ENCODE measurements at regions not wholly inside any gene's neighbourhood (a gene's known extent, or its start where the extent isn't known, plus 50 kb on each side); places are given as distances from the start of the nearest gene placed in this dataset.

- no peak for TF ChIP-seq CTCF (IDR thresholded peaks at IDR 0.05; ENCODE audit: insufficient read depth, low read depth, low read length, missing control alignments)
- H3K4me3 ChIP-seq (ENCODE audit: low read length) = no peak overlapping the region
- DNase-seq (ENCODE audit: low read depth) = no peak
These were observed 148.7 kb downstream of the OSR1 start for GRCh38 chr2:19209575-19210341.

DNA sequence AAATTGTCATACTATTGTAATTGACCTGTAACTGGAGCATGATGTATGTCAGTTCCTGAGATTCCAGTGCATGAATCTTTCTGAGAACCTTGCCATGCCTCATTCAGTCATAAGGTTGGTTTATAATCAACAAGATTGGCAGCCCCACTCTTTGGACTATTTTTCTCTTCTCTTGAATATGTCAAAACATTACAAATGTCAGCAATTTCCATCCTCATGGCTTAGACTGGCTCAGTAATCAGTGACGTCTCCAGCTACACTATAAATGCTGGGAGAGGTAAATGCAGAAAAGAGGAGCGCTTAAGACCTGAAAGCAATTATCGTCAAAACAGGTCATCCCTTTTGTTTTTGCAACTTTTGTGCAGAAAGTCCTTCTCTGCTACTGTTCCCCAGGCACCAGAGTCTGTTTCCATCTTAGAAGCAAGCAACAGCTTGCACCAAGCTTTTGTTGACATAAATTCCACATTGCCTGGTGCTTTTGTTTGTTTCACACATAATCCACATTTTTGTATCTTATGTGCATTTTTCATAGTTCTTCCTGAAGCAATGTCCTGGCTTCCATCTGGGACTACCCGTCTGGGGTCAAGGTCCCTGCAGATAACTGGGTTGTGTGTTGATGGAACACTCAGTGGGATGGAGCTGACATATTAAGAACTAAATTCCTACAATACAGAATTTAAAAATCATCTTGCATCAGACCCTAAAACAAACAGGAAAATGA is 149.8 kb downstream of the OSR1 start:
- DNase-seq (ENCODE audit: low read depth) = no peak
- H3K4me3 ChIP-seq (ENCODE audit: low read length) = no peak overlapping the region
- TF ChIP-seq CTCF (IDR thresholded peaks at IDR 0.05; ENCODE audit: insufficient read depth, low read depth, low read length, missing control alignments) = no peak

DNA sequence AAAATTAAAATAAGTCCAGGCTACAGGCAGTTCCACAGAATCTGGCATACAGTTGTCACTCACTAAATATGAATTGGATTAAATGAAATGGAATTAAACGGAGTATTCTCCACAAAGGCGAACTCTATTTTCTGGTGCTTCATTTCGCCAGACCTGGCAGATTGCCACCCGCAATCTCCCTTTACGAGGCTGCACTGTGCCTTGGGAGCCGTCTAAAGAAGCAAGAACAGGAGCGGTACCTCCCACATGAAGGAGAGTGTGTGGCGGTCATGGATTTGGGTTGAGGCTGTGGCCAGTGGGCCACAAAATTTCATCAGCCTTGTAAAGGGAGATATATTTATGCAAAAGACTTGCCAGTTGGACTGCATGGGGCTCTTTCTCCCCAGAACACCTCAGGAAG is 151.0 kb downstream of the OSR1 start:
- no peak for DNase-seq (ENCODE audit: low read depth)
- no peak overlapping the region for H3K4me3 ChIP-seq (ENCODE audit: low read length)
- TF ChIP-seq CTCF (IDR thresholded peaks at IDR 0.05; ENCODE audit: insufficient read depth, low read depth, low read length, missing control alignments) = no peak

DNA sequence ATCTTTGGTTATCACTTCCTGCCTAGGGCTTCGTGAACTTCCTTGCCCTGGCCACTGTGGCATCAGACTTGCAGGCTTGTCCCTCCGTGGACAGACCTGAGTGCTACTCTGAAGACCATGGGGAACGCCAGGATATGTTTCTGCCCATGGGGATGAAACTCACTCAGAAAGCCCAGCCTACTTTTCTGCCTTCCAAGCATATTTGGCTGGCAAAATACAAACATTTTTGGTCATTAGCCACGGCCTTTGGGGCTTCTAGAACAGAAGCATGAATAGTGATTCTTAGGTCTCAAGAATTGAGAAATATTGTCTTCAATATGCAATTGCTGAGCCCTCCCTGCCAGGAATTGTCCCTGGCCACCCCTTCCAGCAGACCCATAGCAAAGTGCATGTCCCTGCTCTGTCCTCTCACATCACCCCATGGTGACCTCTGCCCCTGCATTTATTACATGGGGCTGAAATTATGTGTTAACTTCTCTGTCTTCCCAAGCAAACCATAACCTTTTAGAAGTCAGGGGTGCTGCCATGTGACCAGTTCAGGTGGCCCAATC is 152.4 kb downstream of the OSR1 start:
- TF ChIP-seq CTCF (IDR thresholded peaks at IDR 0.05; ENCODE audit: insufficient read depth, low read depth, low read length, missing control alignments) = no peak
- no peak overlapping the region for H3K4me3 ChIP-seq (ENCODE audit: low read length)
- no peak for DNase-seq (ENCODE audit: low read depth)

GRCh38 chr2:19203866-19204265 is 154.6 kb downstream of the OSR1 start:
- DNase-seq (ENCODE audit: low read depth) = no peak
- no peak overlapping the region for H3K4me3 ChIP-seq (ENCODE audit: low read length)
- no peak for TF ChIP-seq CTCF (IDR thresholded peaks at IDR 0.05; ENCODE audit: insufficient read depth, low read depth, low read length, missing control alignments)

DNA sequence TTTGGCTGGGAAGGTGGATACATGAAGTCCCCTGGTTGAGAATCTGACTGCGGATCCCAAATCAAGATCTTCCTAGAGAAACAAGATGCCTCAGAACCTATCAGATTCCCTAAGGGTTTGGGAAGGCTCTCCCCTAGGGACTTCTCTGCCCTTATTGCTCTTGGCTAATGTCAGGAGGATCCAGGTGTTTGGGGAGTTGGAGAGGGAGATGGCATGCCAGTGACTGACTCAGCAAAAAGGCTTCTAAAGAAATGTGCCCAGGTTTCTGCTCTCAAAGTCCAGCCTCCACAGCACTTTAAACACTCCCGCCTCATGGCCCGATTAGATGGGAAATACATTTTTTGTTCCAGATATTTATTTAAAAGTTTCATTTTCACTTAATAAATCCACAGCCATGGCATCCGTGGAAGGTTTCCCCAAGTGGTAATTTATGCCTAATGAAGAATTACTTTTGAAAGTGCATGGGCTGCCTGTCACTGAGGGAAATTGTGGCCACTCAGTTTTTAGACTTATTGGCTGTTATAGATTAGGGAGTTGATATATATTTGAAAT is 156.4 kb downstream of the OSR1 start:
- no peak for DNase-seq (ENCODE audit: low read depth)
- H3K4me3 ChIP-seq (ENCODE audit: low read length) = no peak overlapping the region
- no peak for TF ChIP-seq CTCF (IDR thresholded peaks at IDR 0.05; ENCODE audit: insufficient read depth, low read depth, low read length, missing control alignments)
